SK-N-DZ (cell line): ENCODE measurements at regions not wholly inside any gene's neighbourhood (a gene's known extent, or its start where the extent isn't known, plus 50 kb on each side); places are given as distances from the start of the nearest gene placed in this dataset.
"Not testable (repeated sequence)": the region's sequence is repeated elsewhere in the genome, so short reads cannot be mapped to it uniquely, and the experiment has no call there.

Experiments used
- DNase-seq: peaks from one replicate; pipeline ENCODE4 v3.0.0-alpha.2; 2015; ENCODE audit warnings: low spot score

DNA sequence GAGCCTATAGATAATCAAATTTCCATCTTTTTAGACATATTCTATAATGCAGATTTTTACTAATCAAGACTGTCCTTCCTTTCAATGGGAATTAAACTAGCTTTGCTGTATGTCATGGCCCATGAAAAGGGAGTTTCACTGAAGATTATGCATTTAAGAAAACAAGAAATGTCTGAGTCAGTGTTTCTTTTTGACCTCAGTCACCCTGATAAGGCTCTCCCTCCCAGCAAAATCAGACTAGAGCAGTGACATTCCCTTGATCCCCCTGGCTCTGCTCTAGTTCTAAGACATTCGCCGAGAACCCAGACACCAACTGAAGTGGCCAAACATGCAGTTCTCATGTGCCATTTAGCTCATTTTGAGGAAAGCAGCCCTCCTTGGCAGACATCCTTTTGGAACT is 442.0 kb downstream of the ACTL7B start:
- no peak for DNase-seq

DNA sequence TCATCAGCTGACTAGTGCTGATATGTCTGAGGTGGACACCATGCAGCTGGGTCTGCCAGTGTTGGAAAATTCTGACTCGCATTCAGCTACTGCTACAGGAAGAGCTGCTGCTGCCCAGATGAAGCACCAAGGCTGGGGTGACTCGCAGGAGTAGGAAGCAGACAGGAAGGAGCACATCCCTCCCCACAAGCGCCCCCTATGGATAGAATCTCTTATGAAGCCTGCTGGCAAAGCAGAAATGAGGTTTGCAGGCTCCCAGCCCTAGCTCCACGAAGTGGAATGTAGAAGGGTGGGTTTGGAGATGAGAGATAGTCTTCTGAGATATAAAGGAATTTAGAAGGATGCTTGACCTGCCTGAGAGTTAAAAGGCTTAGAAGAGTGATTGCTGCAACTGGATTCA is 443.0 kb downstream of the ACTL7B start:
- DNase-seq = no peak

DNA sequence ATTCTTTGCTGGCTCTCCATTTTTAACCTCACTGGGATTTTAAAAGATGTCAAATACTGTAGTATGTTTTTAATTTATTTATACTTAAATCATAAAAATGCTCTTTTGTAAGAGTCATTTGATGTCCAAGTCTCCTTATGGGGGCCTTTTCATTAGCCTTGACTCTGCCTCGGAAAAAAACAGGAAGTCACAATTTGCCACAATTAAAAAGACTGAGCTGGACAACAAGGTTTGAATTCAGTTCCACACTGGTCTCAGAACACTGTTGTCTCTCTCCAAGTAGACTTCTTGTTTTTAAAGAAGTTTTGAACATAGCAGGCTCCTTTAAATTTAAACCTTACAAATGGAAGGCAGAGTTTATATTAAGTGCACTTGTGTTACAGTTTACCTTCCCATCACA is 444.2 kb downstream of the ACTL7B start:
- DNase-seq = no peak

DNA sequence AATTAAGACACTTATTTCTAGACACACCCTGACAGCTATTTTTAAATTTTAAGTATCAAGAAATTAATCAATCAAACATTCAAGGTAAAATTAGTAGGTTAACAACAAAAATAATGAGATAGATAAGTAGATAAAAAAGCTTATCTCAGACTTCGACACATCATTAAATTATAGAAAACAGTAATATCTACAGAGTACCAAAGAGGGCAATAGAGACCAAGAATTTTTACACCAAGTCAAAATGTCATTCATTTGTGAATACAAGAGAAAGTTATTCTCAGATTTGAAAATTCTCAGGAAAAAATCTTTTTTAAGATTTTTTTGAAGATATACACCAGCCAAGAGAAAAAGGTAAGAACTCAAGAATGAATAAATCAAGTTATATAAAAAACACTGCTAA is 445.6 kb downstream of the ACTL7B start:
- no peak for DNase-seq

DNA sequence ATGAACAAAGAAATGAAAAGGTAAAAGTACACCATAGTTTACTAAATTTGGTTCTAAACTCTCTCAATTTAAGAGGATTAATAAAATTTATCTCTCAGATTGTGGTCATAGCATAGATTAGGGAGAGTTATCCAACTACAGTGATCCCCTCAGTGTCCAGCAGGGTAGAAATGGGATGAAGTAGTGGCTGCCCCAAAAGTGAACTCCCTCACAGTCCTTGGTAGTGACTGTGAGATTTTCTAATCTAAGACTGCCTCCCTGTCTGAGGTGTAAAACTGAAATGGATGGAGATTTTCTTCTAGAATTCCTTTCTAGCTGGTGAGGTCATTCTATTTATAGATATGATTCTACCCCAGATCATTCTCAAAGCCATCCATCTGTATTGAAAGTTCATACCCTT is 455.5 kb downstream of the ACTL7B start:
- no peak for DNase-seq

DNA sequence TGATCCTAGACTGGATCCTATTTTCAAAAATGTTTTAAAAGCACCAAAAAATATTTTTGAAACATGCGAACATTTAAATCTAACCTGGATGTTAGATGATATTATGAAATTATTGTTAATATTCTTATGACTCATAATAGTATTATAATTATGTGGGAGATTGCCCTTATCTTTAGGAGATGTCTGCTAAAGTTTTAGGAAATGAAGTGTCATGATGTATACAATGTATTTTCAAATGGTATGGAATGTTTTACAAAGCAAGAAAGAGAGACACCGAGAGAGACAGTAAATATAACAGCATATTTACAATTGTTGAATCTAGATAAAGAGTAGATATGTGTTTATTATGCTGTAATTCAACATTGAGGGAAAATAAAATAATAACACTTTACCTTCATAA is 455.9 kb downstream of the ACTL7B start:
- DNase-seq = no peak

DNA sequence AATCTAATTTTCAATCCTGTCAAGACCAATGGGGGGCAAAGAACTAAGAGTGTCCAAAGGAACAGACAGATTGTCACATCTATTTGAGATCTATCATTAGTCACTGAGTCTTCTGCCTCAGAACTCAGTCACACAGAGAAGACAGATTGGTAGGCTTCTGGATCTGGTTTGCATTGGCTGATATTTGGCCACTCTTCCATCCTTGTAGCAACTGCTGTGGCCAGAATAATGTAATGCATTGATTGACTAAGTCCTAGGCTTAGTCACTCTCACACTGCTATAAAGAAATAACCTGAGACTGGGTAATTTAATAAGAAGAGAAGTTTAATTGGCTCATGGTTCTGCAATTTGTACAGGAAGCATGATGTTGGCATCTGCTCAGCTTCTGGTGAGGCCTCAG is 458.5 kb downstream of the ACTL7B start:
- DNase-seq = no peak

DNA sequence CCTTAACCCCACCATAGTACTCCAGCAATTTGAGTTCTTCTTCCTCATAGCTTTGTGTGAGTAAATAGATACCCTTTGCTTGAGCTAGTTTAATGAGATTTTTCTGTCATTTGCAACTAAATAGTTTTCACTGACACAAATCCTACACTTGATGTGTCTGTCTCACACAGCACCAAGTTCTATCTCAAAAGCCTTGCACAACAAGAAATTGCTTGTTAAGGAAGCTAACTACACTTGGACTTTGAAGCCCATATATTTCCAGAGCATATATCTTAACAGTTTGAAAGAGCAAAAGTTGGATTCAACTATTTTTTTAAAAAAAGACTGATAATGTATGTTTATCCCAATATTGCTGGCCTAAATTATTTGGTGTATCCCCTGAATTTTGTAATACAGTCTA is 459.2 kb downstream of the ACTL7B start:
- no peak for DNase-seq

DNA sequence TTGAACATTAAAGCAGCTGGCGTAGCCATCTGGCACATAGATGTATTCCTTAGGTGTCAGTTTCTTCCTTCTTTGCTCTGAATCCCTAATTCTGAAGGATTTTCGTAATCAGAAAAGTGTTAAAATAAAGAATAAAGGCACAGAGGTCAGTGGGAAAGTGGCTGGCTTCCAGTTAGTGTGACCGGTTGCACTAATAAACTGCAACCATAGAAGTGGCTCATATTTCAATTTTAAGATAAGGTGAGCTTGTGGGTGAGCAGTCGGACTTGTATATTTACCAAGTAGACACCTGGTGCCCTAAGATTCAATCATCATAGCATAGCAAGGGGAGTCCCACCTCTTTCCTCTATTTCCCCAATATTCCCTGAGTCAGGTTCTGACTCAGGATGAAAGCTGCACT is 459.6 kb downstream of the ACTL7B start:
- no peak for DNase-seq

DNA sequence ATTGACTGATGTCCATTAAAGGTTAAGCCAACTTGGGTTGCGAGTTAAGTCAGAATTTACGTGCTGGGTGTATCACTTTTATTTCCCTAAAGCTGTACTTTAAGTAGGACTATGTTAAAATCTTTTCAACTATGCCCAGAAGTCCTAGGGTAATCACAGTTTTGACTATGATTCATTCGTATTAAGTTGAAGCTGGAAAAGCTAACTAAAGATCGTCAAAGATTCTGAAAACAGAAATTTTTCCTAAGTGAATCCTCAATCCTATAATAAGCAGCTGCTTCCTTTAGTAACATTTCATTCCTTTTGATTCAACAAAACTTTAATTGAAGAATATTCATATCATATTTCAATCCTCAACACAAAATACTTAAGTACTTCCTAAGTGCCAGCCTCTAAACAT is 460.4 kb downstream of the ACTL7B start:
- no peak for DNase-seq

DNA sequence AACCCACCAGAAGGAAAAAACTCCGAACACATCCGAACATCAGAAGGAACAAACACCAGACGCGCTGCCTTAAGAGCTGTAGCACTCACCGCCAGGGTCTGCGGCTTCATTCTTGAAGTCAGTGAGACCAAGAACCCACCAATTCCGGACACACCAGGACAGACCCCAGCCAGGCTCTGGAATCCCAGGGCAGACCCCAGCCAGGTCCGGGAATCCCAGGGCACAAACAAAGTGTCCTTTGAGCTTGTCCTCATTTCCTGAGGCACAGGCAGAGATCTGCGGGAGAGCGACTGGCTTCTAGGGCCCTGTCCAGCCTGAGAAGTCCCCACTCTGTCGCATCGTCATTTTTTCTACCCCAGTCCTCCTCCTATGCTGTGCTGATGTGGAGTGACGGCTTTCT is 461.1 kb downstream of the ACTL7B start:
- DNase-seq = no peak

DNA sequence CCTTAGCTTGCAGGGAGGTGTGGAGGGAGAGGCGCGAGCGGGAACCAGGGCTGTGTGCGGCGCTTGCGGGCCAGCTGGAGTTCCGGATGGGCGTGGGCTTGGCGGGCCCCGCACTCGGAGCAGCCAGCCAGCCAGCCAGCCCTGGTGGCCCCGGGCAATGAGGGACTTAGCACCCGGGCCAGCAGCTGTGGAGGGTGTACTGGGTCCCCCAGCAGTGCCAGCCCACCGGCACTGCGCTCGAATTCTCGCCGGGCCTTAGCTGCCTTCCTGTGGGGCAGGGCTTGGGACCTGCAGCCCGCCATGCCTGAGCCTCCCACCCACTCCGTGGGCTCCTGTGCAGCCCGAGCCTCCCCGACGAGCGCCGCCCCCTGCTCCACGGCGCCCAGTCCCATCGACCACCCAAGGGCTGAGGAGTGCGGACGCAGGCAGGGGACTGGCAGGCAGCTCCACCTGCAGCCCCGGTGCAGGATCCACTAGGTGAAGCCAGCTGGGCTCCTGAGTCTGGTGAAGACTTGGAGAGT is 462.2 kb downstream of the ACTL7B start:
- not testable (repeated sequence) for DNase-seq

DNA sequence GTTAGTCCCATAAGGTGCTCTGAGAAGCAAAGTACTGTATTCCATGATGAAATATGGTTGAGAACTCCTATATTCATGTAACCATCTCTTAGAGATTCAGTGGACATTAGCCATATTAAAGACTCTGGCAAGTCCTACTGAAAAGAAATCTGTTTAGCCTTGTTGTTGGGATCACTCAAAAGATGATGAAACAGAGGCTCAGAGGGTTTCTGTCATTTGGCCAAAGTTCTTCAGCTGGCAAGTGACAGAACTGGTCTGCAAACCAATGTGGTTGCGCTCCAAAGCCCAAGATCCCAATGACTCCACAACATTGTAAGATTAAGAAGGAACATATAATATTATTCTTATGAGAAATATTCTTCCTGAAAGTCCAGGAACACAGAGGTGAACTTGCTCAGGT is 462.9 kb downstream of the ACTL7B start:
- DNase-seq = no peak

DNA sequence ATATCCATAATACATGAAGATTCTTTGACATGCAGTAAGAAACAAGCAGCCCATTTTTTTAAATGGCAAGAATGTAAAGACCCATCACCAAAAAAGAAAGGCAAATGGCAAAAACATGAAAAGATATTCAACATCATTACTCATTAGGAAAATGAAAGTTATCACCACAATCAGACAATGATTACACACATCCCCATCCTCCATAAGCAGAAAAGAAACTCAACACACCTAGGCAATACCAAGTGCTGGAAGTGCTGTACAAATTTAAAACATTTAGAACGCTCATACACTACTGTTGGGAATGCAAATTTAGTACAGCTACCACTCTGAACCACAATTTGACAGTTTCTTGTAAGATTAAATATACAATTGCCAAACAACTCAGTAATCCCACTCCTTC is 466.7 kb downstream of the ACTL7B start:
- DNase-seq = no peak

DNA sequence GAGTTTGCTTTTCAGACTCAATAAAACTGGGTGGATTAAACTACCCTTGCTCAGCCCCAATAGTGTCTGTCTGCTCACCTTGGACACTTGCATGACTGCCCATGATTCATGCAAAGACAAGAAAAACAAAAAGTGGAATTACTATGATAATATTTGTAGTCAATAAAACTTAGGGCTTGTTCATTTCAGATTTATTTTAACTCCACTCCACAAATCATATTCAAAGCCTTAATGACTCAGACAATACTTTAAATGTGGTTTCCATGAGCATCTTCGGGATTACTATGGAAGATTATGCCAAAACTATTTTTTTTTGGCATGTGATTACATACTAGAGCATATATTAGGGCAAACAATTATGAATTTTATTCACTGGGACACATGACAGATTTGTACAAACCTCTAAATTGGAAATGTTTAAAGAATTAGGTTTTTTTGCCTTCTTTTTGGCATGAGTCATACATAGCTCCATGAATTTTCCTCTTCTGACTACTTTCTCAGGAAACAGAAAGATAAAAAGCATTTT is 468.9 kb downstream of the ACTL7B start:
- DNase-seq = no peak

DNA sequence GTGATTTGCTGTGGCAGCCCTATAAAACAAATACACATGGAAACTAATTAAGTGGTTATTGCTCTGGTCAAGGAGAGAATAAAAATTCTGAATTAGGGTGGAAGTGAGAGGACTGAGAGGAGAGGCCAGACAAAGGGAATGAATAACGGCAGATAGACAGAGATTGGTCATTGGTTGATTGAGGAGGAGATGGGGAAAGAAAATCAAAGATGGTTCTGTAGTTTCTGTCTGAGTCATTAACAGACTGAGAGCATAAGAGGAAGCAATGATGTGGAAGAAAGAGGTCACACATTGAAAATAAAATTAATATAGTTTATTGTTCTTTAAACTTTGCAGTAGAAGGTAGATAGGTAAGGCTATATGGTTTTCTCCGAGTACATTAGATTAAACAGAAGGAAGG is 469.8 kb downstream of the ACTL7B start:
- no peak for DNase-seq

DNA sequence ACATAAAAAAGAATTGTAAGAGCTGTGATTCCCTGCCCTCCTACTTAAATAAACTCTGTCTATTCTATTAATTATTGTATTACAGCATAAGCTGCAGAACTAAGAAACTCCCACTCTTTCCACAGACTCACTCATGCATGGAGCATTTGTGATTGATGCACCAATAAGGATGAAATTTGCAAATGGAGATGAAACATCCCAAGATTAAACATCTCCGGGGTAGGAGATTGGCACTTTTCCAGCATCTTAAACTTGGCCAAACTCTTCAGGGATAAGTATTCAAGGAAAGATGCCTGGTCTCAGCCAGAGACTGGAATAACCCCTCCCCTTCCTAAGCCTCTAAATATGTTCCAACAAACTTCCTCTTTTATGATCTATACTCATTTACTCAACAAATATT is 472.0 kb downstream of the ACTL7B start:
- no peak for DNase-seq

DNA sequence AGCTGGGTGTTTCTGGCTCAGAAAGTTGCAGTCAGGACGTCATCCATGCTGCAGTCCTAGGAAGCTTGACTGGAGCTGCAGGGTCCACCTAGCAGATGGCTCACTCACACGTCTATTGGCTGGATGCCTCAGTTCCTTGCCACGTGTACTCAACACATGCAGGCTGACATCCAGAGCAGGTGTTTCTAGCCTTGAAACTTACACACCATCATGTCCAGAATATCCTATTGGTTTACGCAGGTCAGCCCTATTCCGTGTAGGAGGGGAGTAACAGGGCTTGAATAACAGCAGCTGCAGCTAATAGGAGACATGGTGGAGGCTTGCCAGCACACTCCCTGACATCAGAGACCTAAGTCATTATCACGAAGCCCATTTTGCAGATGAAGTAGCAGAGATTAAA is 473.5 kb downstream of the ACTL7B start:
- no peak for DNase-seq

DNA sequence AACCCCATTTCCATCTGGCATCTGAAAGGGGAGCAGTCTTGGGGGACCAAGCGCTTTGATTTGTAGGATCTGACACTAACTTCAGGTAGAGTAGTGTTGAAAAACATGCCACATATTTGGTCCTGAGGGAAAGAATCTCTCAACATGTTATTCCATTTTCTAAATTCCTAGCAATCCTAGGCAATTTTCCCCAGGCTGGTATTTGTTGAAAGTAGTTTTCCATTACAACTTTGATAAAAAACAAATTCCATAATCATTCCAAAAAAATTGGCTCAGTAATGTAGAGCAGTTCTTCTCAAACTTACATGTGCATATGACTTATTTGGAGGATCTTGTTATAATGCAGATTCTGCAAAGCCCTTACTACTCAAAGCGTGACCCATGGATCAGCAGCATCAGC is 477.9 kb downstream of the ACTL7B start:
- DNase-seq = no peak

DNA sequence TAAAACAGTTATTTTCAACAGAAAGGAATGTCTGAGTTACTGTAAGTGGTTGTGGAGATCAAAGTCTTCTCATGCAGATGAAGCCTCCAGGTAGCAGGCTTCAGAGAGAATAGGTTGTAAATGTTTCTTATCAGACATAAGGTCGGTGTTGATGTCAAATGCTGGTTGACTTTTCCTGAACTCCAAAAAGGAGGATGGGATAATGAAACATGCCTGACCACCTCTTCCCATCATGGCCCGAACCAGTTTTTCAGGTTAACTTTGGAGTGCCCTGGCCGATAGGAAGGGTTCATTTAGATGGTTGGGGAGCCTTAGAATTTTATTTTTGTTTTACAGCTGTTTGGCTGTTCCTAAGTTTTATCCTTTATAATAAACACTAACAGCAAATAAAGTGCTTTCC is 478.4 kb downstream of the ACTL7B start:
- no peak for DNase-seq

DNA sequence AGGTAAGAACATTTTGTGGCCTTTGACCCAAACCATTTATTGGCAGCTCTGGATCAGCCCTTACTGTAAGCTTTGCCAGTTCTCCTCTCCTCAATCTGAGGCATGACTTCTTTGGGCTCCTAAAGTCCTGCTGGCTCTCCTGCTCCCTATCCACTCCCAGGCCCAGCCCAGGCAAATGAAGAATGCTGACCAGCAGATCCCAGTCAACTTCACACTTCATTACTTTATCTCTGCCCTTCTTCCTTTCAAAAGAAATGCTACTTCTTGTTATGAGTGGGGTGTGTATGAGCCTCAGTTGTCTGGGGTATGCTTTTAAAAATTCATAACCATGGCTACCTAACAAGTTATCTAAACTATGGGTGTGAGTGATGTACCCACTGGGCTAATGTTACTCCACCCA is 479.6 kb downstream of the ACTL7B start:
- no peak for DNase-seq

DNA sequence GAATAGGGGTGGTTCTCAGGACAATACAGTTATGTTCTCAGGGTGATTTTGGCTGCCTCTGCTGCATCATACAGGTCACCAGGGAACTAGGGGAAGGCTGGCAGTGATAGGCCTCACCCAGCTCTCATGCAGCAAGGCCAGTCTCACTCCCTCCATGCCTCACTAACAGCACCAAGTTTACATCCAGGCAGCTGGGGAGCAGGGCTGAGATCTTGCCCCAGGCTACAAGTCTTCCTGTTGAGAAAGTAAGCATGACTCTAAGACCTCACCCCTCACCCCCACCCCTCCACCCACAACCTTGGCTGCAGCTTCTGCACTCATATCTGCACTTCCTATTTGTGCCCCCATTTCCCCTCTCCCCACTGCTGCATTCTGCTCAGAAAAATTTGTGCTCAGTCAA is 481.2 kb downstream of the ACTL7B start:
- no peak for DNase-seq

DNA sequence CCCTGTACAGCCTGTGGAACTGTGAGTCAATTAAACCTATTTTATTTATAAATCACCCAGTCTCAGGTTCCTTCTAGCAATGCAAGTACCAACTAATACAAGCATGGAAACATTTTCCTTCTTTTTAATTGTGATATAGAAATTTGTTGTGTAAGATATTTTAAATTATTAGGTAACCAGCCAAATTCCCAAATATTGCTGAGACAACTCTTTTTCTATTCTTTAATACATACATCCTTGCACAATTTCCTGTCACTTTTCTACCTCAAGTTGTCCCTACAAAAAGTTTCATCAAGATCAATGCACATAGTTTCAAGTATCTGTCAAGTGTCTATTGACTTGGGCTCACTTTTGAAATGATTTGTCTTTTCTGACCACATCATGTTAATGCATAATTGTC is 488.6 kb downstream of the ACTL7B start:
- no peak for DNase-seq

DNA sequence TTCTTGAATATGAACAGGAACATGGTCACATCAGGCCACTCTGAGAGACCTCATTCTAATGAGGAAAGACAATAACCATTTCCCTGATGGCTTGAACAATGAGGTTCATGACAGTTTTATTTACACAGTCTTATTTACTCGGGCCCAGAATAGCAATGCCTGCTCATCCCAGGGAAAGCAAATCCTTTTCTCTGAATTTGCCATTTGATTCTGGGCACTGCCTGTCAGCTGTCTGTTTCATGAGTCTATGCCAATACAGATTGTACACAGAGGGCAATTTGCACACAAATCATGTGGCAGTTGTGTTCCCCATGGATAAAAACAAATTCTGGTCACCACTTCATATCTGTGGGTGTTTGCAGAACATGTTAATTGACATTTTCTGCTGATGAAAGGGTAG is 492.5 kb downstream of the ACTL7B start:
- DNase-seq = no peak

DNA sequence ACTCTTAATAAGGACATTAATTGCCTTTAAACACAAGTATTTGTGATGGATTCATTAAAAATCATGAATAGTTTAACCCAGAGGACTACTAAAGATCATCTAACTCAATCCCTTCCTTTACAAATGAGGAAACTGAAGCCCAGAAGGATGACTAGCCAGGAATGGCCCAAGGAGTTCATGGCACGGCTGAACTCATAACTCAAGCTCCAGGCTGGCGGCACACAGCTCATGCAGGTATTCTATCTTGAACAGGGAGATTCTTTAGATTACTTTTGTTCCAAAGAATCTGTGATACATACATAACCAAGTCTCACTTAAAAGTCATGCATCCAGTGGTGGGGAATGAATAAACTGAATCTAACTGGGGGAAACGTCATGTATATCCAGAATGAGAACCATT is 495.5 kb downstream of the ACTL7B start:
- DNase-seq = no peak
